GM12878 (cell line): ENCODE measurements at regions not wholly inside any gene's neighbourhood (a gene's known extent, or its start where the extent isn't known, plus 50 kb on each side); places are given as distances from the start of the nearest gene placed in this dataset.

ENCODE experiments used
- ATAC-seq: fragments of 200-7000 bp; cut with Tn5 transposase; 3 replicates; pipeline ENCODE4 v1.9.1; 2020; ENCODE audit warnings: mild to moderate bottlenecking, moderate library complexity
- BruUV-seq: library from RNA; stranded (reverse); fragments of 400-500 nt; replicated peaks from 2 replicates; lab custom pipeline; 2021; lab: Mats Ljungman, UMichigan
- CTCF ChIA-PET: fragments of 300-600 bp; sonication (Branson Sonifier 250); formaldehyde crosslinking; extraction: SDS; loops from one replicate; lab custom pipeline; 2021; ENCODE audit warnings: inconsistent platforms; lab: Yijun Ruan, JAX
- POLR2A ChIA-PET: fragments of 350-600 bp; formaldehyde crosslinking; extraction: SDS; loops from one replicate; lab custom pipeline; 2021; ENCODE audit warnings: inconsistent platforms; lab: Charles Lee
- RAD21 ChIA-PET: fragments of 300-600 bp; sonication (Branson Sonifier 250); formaldehyde crosslinking; loops from one replicate; lab custom pipeline; 2023; ENCODE audit warnings: antibody characterized with exemption; ENCODE audit not compliant: unreplicated experiment; lab: Charles Lee
- SMC1A ChIA-PET: fragments of 300-600 bp; sonication (Branson Sonifier 250); formaldehyde crosslinking; loops from one replicate; lab custom pipeline; 2023; ENCODE audit not compliant: unreplicated experiment, uncharacterized antibody; lab: Charles Lee
- DNase-seq: peaks from one replicate; pipeline ENCODE4 v3.0.0-alpha.2; 2011; ENCODE audit warnings: low read depth, low spot score
- FAIRE-seq: peaks from 3 replicates; lab custom pipeline; 2011; peaks lifted over from hg19 to GRCh38; lab: Jason Lieb, UNC
- H2AFZ ChIP-seq: 2 replicates; pipeline ENCODE4 v1.6.0; 2011; ENCODE audit warnings: low read depth, low read length, control low read depth; ENCODE audit not compliant: control insufficient read depth
- H3K27ac ChIP-seq: 2 replicates; pipeline ENCODE4 v1.5.1; 2011; ENCODE audit warnings: control low read depth; ENCODE audit not compliant: control insufficient read depth, insufficient read depth
- H3K27me3 ChIP-seq, 2 experiments: replicated peaks in 1 of 2; 2 replicates each; pipeline versions ENCODE4 v1.6.0 to v1.6.1; 2011; ENCODE audit warnings: low read length in 1 of 2; ENCODE audit not compliant: control insufficient read depth in 2 of 2, insufficient read depth in 2 of 2
- H3K36me3 ChIP-seq, 2 experiments: 2 replicates each; pipeline ENCODE4 v1.5.1; 2011; ENCODE audit warnings: low read length in 1 of 2; ENCODE audit not compliant: control insufficient read depth in 2 of 2, insufficient read depth in 2 of 2
- H3K4me1 ChIP-seq: 2 replicates; pipeline ENCODE4 v1.6.1; 2011; ENCODE audit warnings: mild to moderate bottlenecking, low read length, moderate library complexity, mixed read lengths; ENCODE audit not compliant: control insufficient read depth, insufficient read depth
- H3K4me2 ChIP-seq: 2 replicates; pipeline ENCODE4 v1.6.0; 2011; ENCODE audit warnings: control low read depth; ENCODE audit not compliant: control insufficient read depth, insufficient read depth
- H3K4me3 ChIP-seq: fragments of 200-600 bp; sonication (generic); 2 replicates; pipeline ENCODE4 v1.5.1; 2016
- H3K79me2 ChIP-seq: 2 replicates; pipeline ENCODE4 v1.6.0; 2011; ENCODE audit warnings: low read length; ENCODE audit not compliant: control insufficient read depth, insufficient read depth
- H3K9ac ChIP-seq: 2 replicates; pipeline ENCODE4 v1.8.0; 2011; ENCODE audit warnings: low read length, control low read depth, mixed read lengths; ENCODE audit not compliant: control insufficient read depth, insufficient read depth
- H3K9me3 ChIP-seq: replicated peaks from 3 replicates; pipeline ENCODE4 v1.5.1; 2011; ENCODE audit warnings: mild to moderate bottlenecking, low read length; ENCODE audit not compliant: control insufficient read depth, insufficient read depth
- H4K20me1 ChIP-seq: 2 replicates; pipeline ENCODE4 v1.6.0; 2011; ENCODE audit not compliant: control insufficient read depth, insufficient read depth
- BHLHE40 ChIP-seq, 2 experiments: fragments of 450-650 bp in 1 of 2; IDR thresholded peaks; 2 replicates each; pipeline ENCODE4 v1.6.1; 2011 to 2017; ENCODE audit warnings: low read depth in 2 of 2, borderline replicate concordance in 1 of 2, improper control_type of control experiment in 1 of 2, low read length in 1 of 2, mild to moderate bottlenecking in 1 of 2
- EGR1 ChIP-seq, 2 experiments: IDR thresholded peaks; 1 replicate in 1 of 2; 2 replicates in 1 of 2; pipeline ENCODE4 v1.6.1; 2011 to 2012; ENCODE audit warnings: low read depth in 2 of 2, low read length in 2 of 2, borderline replicate concordance in 1 of 2, mild to moderate bottlenecking in 1 of 2, moderate library complexity in 1 of 2
- FOXM1 ChIP-seq: IDR thresholded peaks from 2 replicates; pipeline ENCODE4 v1.6.1; 2012; ENCODE audit warnings: low read depth, mild to moderate bottlenecking, inconsistent platforms, low read length, moderate library complexity
- IRF4 ChIP-seq: IDR thresholded peaks from 2 replicates; pipeline ENCODE4 v1.6.1; 2011; ENCODE audit warnings: low read depth, low read length
- JUND ChIP-seq: IDR thresholded peaks from 2 replicates; pipeline ENCODE4 v1.6.1; 2012; ENCODE audit warnings: low read depth, mild to moderate bottlenecking, low read length, improper control_type of control experiment, moderate library complexity
- KAT2A ChIP-seq: conservative IDR thresholded peaks from 2 replicates; pipeline ENCODE4 v1.6.1; 2011; ENCODE audit warnings: low read depth, low read length; ENCODE audit not compliant: control insufficient read depth
- KDM1A ChIP-seq: fragments of 200-600 bp; sonication (generic); IDR thresholded peaks from 2 replicates; pipeline ENCODE4 v1.6.1; 2016; ENCODE audit warnings: borderline replicate concordance
- MXI1 ChIP-seq: fragments of 150-350 bp; IDR thresholded peaks from 2 replicates; pipeline ENCODE4 v1.6.1; 2011; ENCODE audit warnings: low read depth, mild to moderate bottlenecking, inconsistent platforms, low read length, improper control_type of control experiment
- NBN ChIP-seq: fragments of 450-650 bp; IDR thresholded peaks from 2 replicates; pipeline ENCODE4 v1.6.1; 2016
- NFYA ChIP-seq: IDR thresholded peaks from 2 replicates; pipeline ENCODE4 v1.6.1; 2011; ENCODE audit warnings: low read depth, mild to moderate bottlenecking, low read length, improper control_type of control experiment, borderline replicate concordance
- NR2F1 ChIP-seq: fragments of 450-650 bp; conservative IDR thresholded peaks from 2 replicates; pipeline ENCODE4 v1.6.1; 2017; ENCODE audit warnings: mild to moderate bottlenecking
- PBX3 ChIP-seq: IDR thresholded peaks from 2 replicates; pipeline ENCODE4 v1.6.1; 2011; ENCODE audit warnings: mild to moderate bottlenecking, low read depth, low read length, moderate library complexity; ENCODE audit not compliant: insufficient replicate concordance
- SMAD1 ChIP-seq: fragments of 450-650 bp; IDR thresholded peaks from 2 replicates; pipeline ENCODE4 v1.6.1; 2018; ENCODE audit warnings: mild to moderate bottlenecking, low read depth; ENCODE audit not compliant: partially characterized antibody
- SMC3 ChIP-seq: IDR thresholded peaks from 2 replicates; pipeline ENCODE4 v1.6.1; 2011; ENCODE audit warnings: low read length, improper control_type of control experiment, borderline replicate concordance
- TAF1 ChIP-seq: IDR thresholded peaks from 2 replicates; pipeline ENCODE4 v1.6.1; 2011; ENCODE audit warnings: mild to moderate bottlenecking, low read depth, low read length, borderline replicate concordance
- ZBTB4 ChIP-seq: fragments of 450-650 bp; formaldehyde crosslinking; IDR thresholded peaks from 2 replicates; pipeline ENCODE4 v1.4.0; 2022; ENCODE audit warnings: mild to moderate bottlenecking, moderate library complexity
- ZZZ3 ChIP-seq: IDR thresholded peaks from 2 replicates; pipeline ENCODE4 v1.6.1; 2011; ENCODE audit warnings: low read depth; ENCODE audit not compliant: control insufficient read depth, insufficient read length
- WGBS: methylation state at CpG from one replicate; pipeline ENCODE4 v1.1.6; 2016; ENCODE audit warnings: low lambda C conversion rate; ENCODE audit not compliant: insufficient replicate concordance, insufficient coverage; ENCODE audit errors: missing lambda C conversion rate; 5-methylcytosine and 5-hydroxymethylcytosine counted together
- in situ Hi-C: fragments of 300-500 bp; cut with MboI; formaldehyde crosslinking; loops from 9 replicates; pipeline ENCODE4 v1.14.3; 2018; ENCODE audit warnings: mixed read lengths
- intact Hi-C: fragments of 100-400 bp; cut with micrococcal nuclease; formaldehyde crosslinking; loops from one replicate; pipeline ENCODE4 v1.14.2; 2022; ENCODE audit not compliant: unreplicated experiment

GRCh38 chr3:72159487-72159886 is 374.5 kb upstream of the PROK2 start:
- intact Hi-C loops, result no loop called here
- no TSS peak for BruUV-seq
- RAD21 ChIA-PET, result interaction anchor here (1.1 kb wide), 1 partner anchor 81 kb away, joined by 4 read pairs; no protein-coding TSS in a partner anchor
- Histone ChIP-seq H2AFZ (no peak overlapping the region), H4K20me1 (no peaks in the 10 kb centered on the region), H3K9ac (no peak overlapping the region), H3K4me2 (no peak overlapping the region), H3K36me3 (no peaks in the 10 kb centered on the region), H3K9me3 (no peaks in the 10 kb centered on the region; the same call in 2 of the 3 replicates), H3K27ac (no peak overlapping the region), H3K4me3 (no peak overlapping the region), H3K79me2 (no peaks in the 10 kb centered on the region), H3K27me3 (no peaks in the 10 kb centered on the region), H3K4me1 (peaks cover 33% of the 10 kb centered on the region)
- ATAC-seq (no peak), DNase-seq (no peak), FAIRE-seq (no peak)
- WGBS, result 62% methylated on average over 2 of the region's 2 CpGs
- POLR2A ChIA-PET, result no interaction called here
- CTCF ChIA-PET, result interaction anchor here (0.8 to 1.7 kb wide), 3 partner anchors 9 to 185 kb away, joined by 3 to 5 read pairs (median 3); no protein-coding TSS in a partner anchor
- SMC1A ChIA-PET, result interaction anchor here (0.5 to 0.9 kb wide), 3 partner anchors 12 to 325 kb away, joined by 3 to 4 read pairs (median 3); no protein-coding TSS in a partner anchor
- in situ Hi-C loops, result no loop called here
- TF ChIP-seq KAT2A, result no peak
- no peak for TF ChIP-seq TAF1
- TF ChIP-seq NR2F1, result no peak
- TF ChIP-seq IRF4, result no peak
- TF ChIP-seq SMC3, result no peak
- no peak for TF ChIP-seq EGR1 (IDR thresholded peaks at IDR 0.05; ENCODE audit: borderline replicate concordance in 1 of 2, low read depth in 2 of 2, low read length in 2 of 2)
- no peak for TF ChIP-seq ZZZ3
- no peak for TF ChIP-seq NFYA
- no peak for TF ChIP-seq JUND
- TF ChIP-seq KDM1A, result no peak
- TF ChIP-seq FOXM1, result no peak
- no peak for TF ChIP-seq MXI1
- no peak for TF ChIP-seq NBN
- no peak for TF ChIP-seq BHLHE40 (IDR thresholded peaks at IDR 0.05; ENCODE audit: borderline replicate concordance in 1 of 2, low read depth in 2 of 2, low read length in 1 of 2)
- TF ChIP-seq ZBTB4 (CRISPR knock-in tag), result no peak
- no peak for TF ChIP-seq PBX3
- TF ChIP-seq SMAD1, result no peak
